ENCODE measurements at regions not wholly inside any gene's neighbourhood (a gene's known extent, or its start where the extent isn't known, plus 50 kb on each side); places are given as distances from the start of the nearest gene placed in this dataset.

- TF ChIP-seq CTCF (IDR thresholded peaks at IDR 0.05) (no peak), EZH2 (IDR thresholded peaks at IDR 0.05) (no peak)
Observed at GRCh38 chr4:20520901-20521300, 179.4 kb upstream of the PACRGL start.
